H9 (cell line): ENCODE measurements at regions not wholly inside any gene's neighbourhood (a gene's known extent, or its start where the extent isn't known, plus 50 kb on each side); places are given as distances from the start of the nearest gene placed in this dataset.
"Not testable (repeated sequence)": the region's sequence is repeated elsewhere in the genome, so short reads cannot be mapped to it uniquely, and the experiment has no call there.

Experiments
- DNase-seq: peaks from one replicate; pipeline ENCODE4 v3.0.0-alpha.2; 2017
- H2AFZ ChIP-seq: one replicate; pipeline ENCODE4 v1.6.1; 2013; ENCODE audit warnings: mild to moderate bottlenecking, low read length, control low read depth, moderate library complexity
- H2AK5ac ChIP-seq: 2 replicates; pipeline ENCODE4 v1.6.1; 2013; ENCODE audit warnings: low read length, control low read depth, mixed read lengths; ENCODE audit not compliant: insufficient read length
- H2BK120ac ChIP-seq: one replicate; pipeline ENCODE4 v1.6.1; 2013; ENCODE audit warnings: low read depth, mild to moderate bottlenecking, low read length, control low read depth, inconsistent platforms; ENCODE audit not compliant: poor library complexity, severe bottlenecking
- H2BK12ac ChIP-seq: 2 replicates; pipeline ENCODE4 v1.6.1; 2013; ENCODE audit warnings: low read length, control low read depth, mixed read lengths, low read depth; ENCODE audit not compliant: insufficient read length
- H2BK15ac ChIP-seq: 2 replicates; pipeline ENCODE4 v1.6.1; 2013; ENCODE audit warnings: low read depth, low read length, control low read depth
- H2BK20ac ChIP-seq: one replicate; pipeline ENCODE4 v1.6.1; 2013; ENCODE audit warnings: low read depth, mild to moderate bottlenecking, low read length, control low read depth, inconsistent platforms; ENCODE audit not compliant: poor library complexity, severe bottlenecking
- H2BK5ac ChIP-seq: 2 replicates; pipeline ENCODE4 v1.6.1; 2013; ENCODE audit warnings: low read length, control low read depth, mixed read lengths; ENCODE audit not compliant: insufficient read length
- H3K14ac ChIP-seq: 2 replicates; pipeline ENCODE4 v1.6.1; 2013; ENCODE audit warnings: low read length, control low read depth; ENCODE audit not compliant: insufficient read depth
- H3K18ac ChIP-seq: 2 replicates; pipeline ENCODE4 v1.6.1; 2013; ENCODE audit warnings: low read depth, mild to moderate bottlenecking, mixed read lengths, low read length, control low read depth; ENCODE audit not compliant: insufficient read length
- H3K23ac ChIP-seq: 2 replicates; pipeline ENCODE4 v1.6.1; 2013; ENCODE audit warnings: low read length, control low read depth, mixed read lengths, low read depth; ENCODE audit not compliant: insufficient read length
- H3K23me2 ChIP-seq: 2 replicates; pipeline ENCODE4 v1.6.1; 2013; ENCODE audit warnings: low read depth, mild to moderate bottlenecking, mixed read lengths, low read length, control low read depth; ENCODE audit not compliant: insufficient read length, poor library complexity, severe bottlenecking
- H3K27ac ChIP-seq: 2 replicates; pipeline ENCODE4 v1.5.1; 2013; ENCODE audit warnings: low read length, control low read depth, mixed read lengths, low read depth; ENCODE audit not compliant: insufficient read length
- H3K27me3 ChIP-seq: 2 replicates; pipeline ENCODE4 v1.6.1; 2013; ENCODE audit warnings: low read length, control low read depth, inconsistent platforms; ENCODE audit not compliant: insufficient read depth
- H3K4ac ChIP-seq: 2 replicates; pipeline ENCODE4 v1.6.1; 2013; ENCODE audit warnings: low read depth, mild to moderate bottlenecking, control low read depth, inconsistent platforms, low read length, moderate library complexity
- H3K4me1 ChIP-seq: 2 replicates; pipeline ENCODE4 v1.6.1; 2013; ENCODE audit warnings: low read length, control low read depth, inconsistent platforms; ENCODE audit not compliant: insufficient read depth
- H3K4me2 ChIP-seq: 2 replicates; pipeline ENCODE4 v1.6.1; 2013; ENCODE audit warnings: low read length, control low read depth, mixed read lengths; ENCODE audit not compliant: insufficient read length, insufficient read depth
- H3K56ac ChIP-seq: 2 replicates; pipeline ENCODE4 v1.6.1; 2013; ENCODE audit warnings: low read depth, mild to moderate bottlenecking, mixed read lengths, low read length, control low read depth; ENCODE audit not compliant: insufficient read length
- H3K79me1 ChIP-seq: 2 replicates; pipeline ENCODE4 v1.6.1; 2013; ENCODE audit warnings: low read depth, mild to moderate bottlenecking, moderate library complexity, low read length, control low read depth, inconsistent platforms; ENCODE audit not compliant: insufficient read depth, poor library complexity, severe bottlenecking
- H3K79me2 ChIP-seq: 2 replicates; pipeline ENCODE4 v1.6.1; 2013; ENCODE audit warnings: low read length, control low read depth, inconsistent platforms; ENCODE audit not compliant: insufficient read depth
- H3K9ac ChIP-seq: 2 replicates; pipeline ENCODE4 v1.6.1; 2013; ENCODE audit warnings: low read length, control low read depth, mixed read lengths; ENCODE audit not compliant: insufficient read length; ENCODE audit errors: extremely low read depth
- H3K9me3 ChIP-seq: one replicate; pipeline ENCODE4 v1.6.1; 2013; ENCODE audit warnings: low read depth, low read length, inconsistent platforms; ENCODE audit not compliant: control insufficient read depth
- H3T11ph ChIP-seq: one replicate; pipeline ENCODE4 v1.6.1; 2013; ENCODE audit warnings: mild to moderate bottlenecking, low read length, control low read depth, inconsistent platforms
- H4K20me1 ChIP-seq: one replicate; pipeline ENCODE4 v1.6.1; 2013; ENCODE audit not compliant: control insufficient read depth, insufficient read length, insufficient read depth
- H4K5ac ChIP-seq: 2 replicates; pipeline ENCODE4 v1.6.1; 2013; ENCODE audit warnings: low read depth, mild to moderate bottlenecking, mixed read lengths, low read length, control low read depth; ENCODE audit not compliant: insufficient read length
- H4K8ac ChIP-seq: replicated peaks from 2 replicates; pipeline ENCODE4 v1.6.1; 2013; ENCODE audit warnings: low read length, control low read depth, mixed read lengths, low read depth; ENCODE audit not compliant: insufficient read length
- H4K91ac ChIP-seq: 2 replicates; pipeline ENCODE4 v1.6.1; 2013; ENCODE audit warnings: low read depth, mild to moderate bottlenecking, moderate library complexity, mixed read lengths, low read length, control low read depth; ENCODE audit not compliant: insufficient read length
- H3K27ac Mint-ChIP-seq, 3 experiments: 2 replicates in 2 of 3; 3 replicates in 1 of 3; pipeline ENCODE4 v1.8.0; 2020 to 2021; ENCODE audit warnings: mixed read lengths in 3 of 3, mild to moderate bottlenecking in 1 of 3, moderate library complexity in 1 of 3
- H3K27me3 Mint-ChIP-seq: 2 replicates; pipeline ENCODE4 v1.8.0; 2021; ENCODE audit warnings: low read depth, mild to moderate bottlenecking, moderate library complexity, mixed read lengths
- H3K36me3 Mint-ChIP-seq, 3 experiments: 2 replicates in 2 of 3; 3 replicates in 1 of 3; pipeline ENCODE4 v1.8.0; 2020 to 2021; ENCODE audit warnings: low read depth in 3 of 3, mixed read lengths in 3 of 3; ENCODE audit not compliant: insufficient read depth in 1 of 3
- H3K4me1 Mint-ChIP-seq, 2 experiments: 2 replicates each; pipeline ENCODE4 v1.8.0; 2020; ENCODE audit warnings: mixed read lengths in 2 of 2
- H3K4me3 Mint-ChIP-seq, 2 experiments: 2 replicates in 1 of 2; 3 replicates in 1 of 2; pipeline ENCODE4 v1.8.0; 2020 to 2021; ENCODE audit warnings: mild to moderate bottlenecking in 2 of 2, mixed read lengths in 2 of 2, moderate library complexity in 1 of 2
- H3K9me3 Mint-ChIP-seq, 2 experiments: 2 replicates in 1 of 2; 3 replicates in 1 of 2; pipeline ENCODE4 v1.8.0; 2020; ENCODE audit warnings: mild to moderate bottlenecking in 2 of 2, mixed read lengths in 2 of 2, moderate library complexity in 1 of 2
- WGBS: extraction: QIAGEN DNeasy Blood & Tissue Kit; methylation state at CpG from one replicate; pipeline ENCODE4 v1.1.7; 2013; ENCODE audit warnings: missing lambda C conversion rate, low lambda C conversion rate, mixed read lengths; ENCODE audit not compliant: insufficient read length; ENCODE audit errors: extremely low coverage; 5-methylcytosine and 5-hydroxymethylcytosine counted together

DNA sequence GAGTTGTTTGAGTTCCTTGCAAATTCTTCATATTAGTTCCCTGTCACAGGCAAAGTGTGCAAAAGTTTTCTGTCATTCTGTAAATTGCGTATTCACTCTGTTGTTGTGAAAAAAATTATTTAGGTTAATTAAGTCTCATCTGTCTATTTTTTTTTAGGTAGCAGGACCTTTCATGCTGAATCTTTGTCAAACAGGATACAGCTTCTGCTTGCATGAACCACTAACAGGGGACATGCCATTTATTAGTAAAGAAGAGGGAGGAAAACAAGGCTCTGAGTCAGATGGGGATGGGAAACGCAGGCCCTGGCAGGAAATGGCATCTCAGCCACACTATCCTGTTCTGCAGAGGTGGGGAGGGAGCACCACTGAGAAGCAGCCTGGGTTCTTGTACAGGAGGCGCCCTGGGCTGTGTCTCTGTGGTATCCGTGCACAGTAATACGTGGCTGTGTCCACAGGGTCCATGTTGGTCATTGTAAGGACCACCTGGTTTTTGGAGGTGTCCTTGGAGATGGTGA is 1243.8 kb downstream of the TMEM121 start:
- not testable (repeated sequence) for DNase-seq, H3K23ac ChIP-seq, H3K27ac Mint-ChIP-seq, H3K79me1 ChIP-seq, H4K8ac ChIP-seq, H3K27me3 ChIP-seq, H2BK5ac ChIP-seq, H3K4ac ChIP-seq, H2BK15ac ChIP-seq, H3K23me2 ChIP-seq, H4K5ac ChIP-seq, H2AFZ ChIP-seq, H3K9ac ChIP-seq, H3K4me1 ChIP-seq, H2AK5ac ChIP-seq, H3K4me1 Mint-ChIP-seq, H2BK20ac ChIP-seq, H3K27ac ChIP-seq, H4K91ac ChIP-seq, H3K4me3 Mint-ChIP-seq, H3K56ac ChIP-seq, H3K79me2 ChIP-seq, H3K27me3 Mint-ChIP-seq, H2BK12ac ChIP-seq, H2BK120ac ChIP-seq, H3T11ph ChIP-seq, H4K20me1 ChIP-seq, H3K4me2 ChIP-seq, H3K14ac ChIP-seq, H3K18ac ChIP-seq
- Mint-ChIP-seq H3K36me3 (peaks cover 6 to 11% (median 7%) of the 10 kb centered on the region in 3 experiments), H3K9me3 (peaks cover 71 to 78% of the 10 kb centered on the region in 2 experiments)
- no CpG with 5 or more reads among the region's 5 CpGs for whole genome bisulfite sequencing
- peaks cover 31% of the 10 kb centered on the region for H3K9me3 ChIP-seq

DNA sequence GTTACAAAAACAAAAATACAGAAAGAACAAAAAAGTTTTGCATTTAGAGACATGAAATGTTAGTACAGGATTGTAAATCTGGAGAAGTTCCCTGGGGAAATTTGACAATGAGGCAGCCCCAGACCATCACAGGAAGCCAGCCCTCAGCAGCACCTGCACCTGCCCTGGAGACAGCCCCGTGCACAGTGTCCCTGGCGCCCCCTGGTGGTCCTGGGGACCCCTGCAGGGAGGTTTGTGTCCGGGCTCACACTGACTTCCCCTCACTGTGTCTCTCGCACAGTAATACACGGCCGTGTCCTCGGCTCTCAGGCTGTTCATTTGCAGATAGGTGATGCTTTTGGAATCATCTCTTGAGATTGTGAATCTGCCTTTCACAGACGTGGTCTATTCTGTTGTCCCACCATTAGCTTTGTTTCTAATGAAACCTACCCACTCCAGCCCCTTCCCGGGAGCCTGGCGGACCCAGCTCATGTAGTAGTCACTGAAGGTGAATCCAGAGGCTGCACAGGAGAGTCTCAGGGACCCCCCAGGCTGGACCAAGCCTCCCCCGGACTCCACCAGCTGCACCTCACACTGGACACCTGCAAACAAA is 1248.6 kb downstream of the TMEM121 start:
- H3K4me3 Mint-ChIP-seq, H2AFZ ChIP-seq, H3K23ac ChIP-seq, H3K27me3 Mint-ChIP-seq, H4K8ac ChIP-seq, H2BK20ac ChIP-seq, H2BK15ac ChIP-seq, H2AK5ac ChIP-seq, H4K91ac ChIP-seq, H3K9ac ChIP-seq, H3K27ac Mint-ChIP-seq, H2BK5ac ChIP-seq, H3K79me1 ChIP-seq, H3K27me3 ChIP-seq, H3K4me1 ChIP-seq, H2BK12ac ChIP-seq, H3K4me2 ChIP-seq, H3K14ac ChIP-seq, DNase-seq, H4K5ac ChIP-seq, H2BK120ac ChIP-seq, H3K27ac ChIP-seq, H3K56ac ChIP-seq, H3K4ac ChIP-seq, H4K20me1 ChIP-seq, H3T11ph ChIP-seq, H3K23me2 ChIP-seq, H3K18ac ChIP-seq, H3K4me1 Mint-ChIP-seq, H3K79me2 ChIP-seq: not testable (repeated sequence)
- Mint-ChIP-seq H3K36me3 (peaks cover 2 to 14% (median 5%) of the 10 kb centered on the region in 3 experiments; a peak in 6 of 7 replicates), H3K9me3 (peaks cover 83 to 85% of the 10 kb centered on the region in 2 experiments)
- no CpG with 5 or more reads among the region's 11 CpGs for WGBS
- H3K9me3 ChIP-seq: peaks cover 57% of the 10 kb centered on the region
